Liver (tissue), 8 donors: ENCODE measurements at regions not wholly inside any gene's neighbourhood (a gene's known extent, or its start where the extent isn't known, plus 50 kb on each side); places are given as distances from the start of the nearest gene placed in this dataset.

Source experiments
- DNase-seq: peaks from one replicate; pipeline ENCODE4 v3.0.0-alpha.2; 2017; ENCODE audit warnings: low spot score
- H3K27ac ChIP-seq, 2 donors: one replicate each; pipeline ENCODE4 v1.7.0; 2013; ENCODE audit warnings: inconsistent platforms in 2 of 2, low read length in 2 of 2, control low read depth in 1 of 2, low read depth in 1 of 2, mild to moderate bottlenecking in 1 of 2
- H3K27me3 ChIP-seq, 4 donors: one replicate each; pipeline versions ENCODE4 v1.6.1 to v1.7.0; 2013; ENCODE audit warnings: low read length in 3 of 4, inconsistent platforms in 1 of 4, mild to moderate bottlenecking in 1 of 4, moderate library complexity in 1 of 4; ENCODE audit not compliant: control insufficient read depth in 4 of 4, insufficient read depth in 4 of 4
- H3K36me3 ChIP-seq, 4 donors: one replicate each; pipeline versions ENCODE4 v1.6.1 to v1.7.0; 2013; ENCODE audit warnings: low read length in 3 of 4, mild to moderate bottlenecking in 3 of 4, low read depth in 1 of 4, moderate library complexity in 1 of 4; ENCODE audit not compliant: control insufficient read depth in 4 of 4, insufficient read depth in 3 of 4
- H3K4me1 ChIP-seq, 4 donors: one replicate each; pipeline versions ENCODE4 v1.6.1 to v1.7.0; 2013; ENCODE audit warnings: low read length in 3 of 4, mild to moderate bottlenecking in 3 of 4, moderate library complexity in 1 of 4; ENCODE audit not compliant: control insufficient read depth in 4 of 4, insufficient read depth in 4 of 4
- H3K4me3 ChIP-seq, 3 donors: one replicate each; pipeline versions ENCODE4 v1.6.1 to v1.7.0; 2013; ENCODE audit warnings: low read length in 3 of 3, control low read depth in 1 of 3, low read depth in 1 of 3, mild to moderate bottlenecking in 1 of 3
- H3K9ac ChIP-seq, 2 donors: one replicate each; pipeline ENCODE4 v1.7.0; 2013; ENCODE audit warnings: low read length in 2 of 2, mild to moderate bottlenecking in 2 of 2, moderate library complexity in 2 of 2, control low read depth in 1 of 2, low read depth in 1 of 2
- H3K9me3 ChIP-seq, 4 donors: one replicate each; pipeline versions ENCODE4 v1.6.1 to v1.7.0; 2013; ENCODE audit warnings: low read length in 3 of 4; ENCODE audit not compliant: control insufficient read depth in 4 of 4
- ATF3 ChIP-seq: IDR thresholded peaks from 2 replicates; pipeline ENCODE4 v1.6.1; 2016; ENCODE audit warnings: antibody characterized with exemption
- CTCF ChIP-seq: fragments of 150-350 bp; IDR thresholded peaks from 2 replicates; pipeline ENCODE4 v1.5.1; 2017; ENCODE audit warnings: improper control_type of control experiment, low read depth, low read length; ENCODE audit not compliant: missing input control
- EGR1 ChIP-seq, 2 donors: IDR thresholded peaks; 2 replicates each; pipeline ENCODE4 v1.6.1; 2016 to 2018; ENCODE audit warnings: antibody characterized with exemption in 2 of 2, low read depth in 2 of 2
- FOXA1 ChIP-seq: IDR thresholded peaks from 2 replicates; pipeline ENCODE4 v1.6.1; 2016; ENCODE audit warnings: antibody characterized with exemption
- FOXA2 ChIP-seq: IDR thresholded peaks from 2 replicates; pipeline ENCODE4 v1.6.1; 2016; ENCODE audit warnings: antibody characterized with exemption
- GABPA ChIP-seq, 2 donors: IDR thresholded peaks in 1 of 2; conservative IDR thresholded peaks in 1 of 2; 2 replicates each; pipeline ENCODE4 v1.6.1; 2016; ENCODE audit warnings: antibody characterized with exemption in 2 of 2, mild to moderate bottlenecking in 1 of 2, moderate library complexity in 1 of 2
- HNF4A ChIP-seq, 2 donors: conservative IDR thresholded peaks; 2 replicates each; pipeline ENCODE4 v1.6.1; 2016; ENCODE audit warnings: antibody characterized with exemption in 2 of 2, mild to moderate bottlenecking in 2 of 2
- HNF4G ChIP-seq: IDR thresholded peaks from 2 replicates; pipeline ENCODE4 v1.6.1; 2016; ENCODE audit warnings: antibody characterized with exemption
- JUND ChIP-seq, 2 donors: IDR thresholded peaks; 2 replicates each; pipeline ENCODE4 v1.6.1; 2016; ENCODE audit warnings: antibody characterized with exemption in 2 of 2
- NR2F2 ChIP-seq: IDR thresholded peaks from 2 replicates; pipeline ENCODE4 v1.6.1; 2016; ENCODE audit warnings: antibody characterized with exemption
- RAD21 ChIP-seq, 2 donors: IDR thresholded peaks; 2 replicates each; pipeline ENCODE4 v1.6.1; 2016; ENCODE audit warnings: antibody characterized with exemption in 2 of 2, mild to moderate bottlenecking in 2 of 2
- REST ChIP-seq: IDR thresholded peaks from 2 replicates; pipeline ENCODE4 v1.6.1; 2016; ENCODE audit warnings: antibody characterized with exemption, mild to moderate bottlenecking
- RXRA ChIP-seq, 2 donors: IDR thresholded peaks; 2 replicates each; pipeline ENCODE4 v1.6.1; 2017 to 2018; ENCODE audit warnings: antibody characterized with exemption in 2 of 2, mild to moderate bottlenecking in 1 of 2
- SP1 ChIP-seq: IDR thresholded peaks from 2 replicates; pipeline ENCODE4 v1.6.1; 2018; ENCODE audit warnings: antibody characterized with exemption, mild to moderate bottlenecking
- TAF1 ChIP-seq: conservative IDR thresholded peaks from 2 replicates; pipeline ENCODE4 v1.6.1; 2016; ENCODE audit warnings: antibody characterized with exemption, mild to moderate bottlenecking
- YY1 ChIP-seq: IDR thresholded peaks from 2 replicates; pipeline ENCODE4 v1.6.1; 2016; ENCODE audit warnings: antibody characterized with exemption, mild to moderate bottlenecking
- WGBS: extraction: QIAGEN DNeasy Blood & Tissue Kit; methylation state at CpG from one replicate; pipeline ENCODE4 v1.1.7; 2013; 5-methylcytosine and 5-hydroxymethylcytosine counted together
- TF ChIP-seq, protein P1 (sequence below): IDR thresholded peaks from 2 replicates; pipeline ENCODE4 v1.6.1; 2016; ENCODE audit warnings: antibody characterized with exemption
- donor health status: healthy.
- donor health status: healthy.
- donor health status: healthy.
- donor health status: healthy.
- donor health status: healthy.

DNA sequence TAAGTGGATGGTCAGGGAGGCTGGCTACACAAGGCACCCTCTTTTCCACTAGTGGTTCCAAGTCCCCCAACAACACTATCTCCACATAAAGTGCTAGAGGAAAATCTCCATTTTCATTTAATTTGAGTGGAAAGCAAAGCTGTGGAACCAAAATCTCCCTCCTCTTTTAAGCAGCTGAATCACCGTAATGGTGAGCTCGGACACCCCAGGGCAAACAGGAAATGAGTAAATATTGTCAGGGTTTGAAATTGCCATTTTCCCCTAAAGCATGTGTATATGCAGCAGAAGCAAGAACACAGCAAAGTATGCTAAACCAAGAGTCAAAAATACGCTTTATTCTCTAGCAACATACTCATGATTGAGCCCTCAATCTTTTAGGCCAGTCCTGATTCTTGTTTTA is 143.7 kb downstream of the GPAM start:
- Histone ChIP-seq H3K4me3 (no peak overlapping the region), H3K36me3 (peaks cover 0 to 2% (median 0%) of the 10 kb centered on the region in 4 donors), H3K4me1 (no peaks in the 10 kb centered on the region), H3K27me3 (no peaks in the 10 kb centered on the region), H3K9ac (no peak overlapping the region), H3K9me3 (peaks cover 0 to 7% (median 0%) of the 10 kb centered on the region in 4 donors), H3K27ac (no peak overlapping the region)
- WGBS, result 90% methylated on average over 3 of the region's 3 CpGs
- DNase-seq, result no peak
- no peak for TF ChIP-seq RAD21 (IDR thresholded peaks at IDR 0.05)

DNA sequence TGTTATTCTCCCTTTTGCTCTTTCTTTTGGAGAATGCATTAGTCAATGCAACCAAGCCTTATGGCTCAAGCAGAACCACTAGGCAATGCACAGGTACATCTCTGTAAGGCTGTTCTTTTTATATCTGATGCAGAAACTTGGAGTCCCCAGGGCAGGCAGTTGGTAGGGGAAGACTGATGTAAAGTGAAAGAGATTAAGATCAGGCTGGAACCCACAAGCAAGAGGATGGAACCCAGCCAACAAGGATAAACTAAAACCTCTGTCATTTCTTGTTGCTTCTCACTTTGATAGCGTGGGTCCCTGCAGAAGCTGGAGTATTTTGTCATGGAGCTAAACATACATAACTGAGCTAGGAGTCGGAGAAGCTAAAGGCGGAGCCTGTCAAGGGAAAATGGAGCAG is 142.9 kb downstream of the GPAM start:
- Histone ChIP-seq H3K9ac (no peak overlapping the region), H3K4me3 (no peak overlapping the region), H3K36me3 (peaks cover 0 to 2% (median 0%) of the 10 kb centered on the region in 4 donors), H3K4me1 (no peaks in the 10 kb centered on the region), H3K9me3 (peaks cover 0 to under 1% (median 0%) of the 10 kb centered on the region in 4 donors), H3K27ac (no peak overlapping the region), H3K27me3 (no peaks in the 10 kb centered on the region)
- TF ChIP-seq NR2F2, result no peak
- TF ChIP-seq JUND (IDR thresholded peaks at IDR 0.05), result no peak
- no peak for DNase-seq
- 92% methylated on average over 3 of the region's 3 CpGs for WGBS

GRCh38 chr10:112045938-112046337 is 137.6 kb downstream of the GPAM start:
- Histone ChIP-seq H3K27me3 (no peaks in the 10 kb centered on the region), H3K9me3 (no peaks in the 10 kb centered on the region), H3K36me3 (no peaks in the 10 kb centered on the region), H3K4me3 (no peak overlapping the region), H3K9ac (no peak overlapping the region), H3K27ac (no peak overlapping the region), H3K4me1 (no peaks in the 10 kb centered on the region)
- TF ChIP-seq HNF4G, result no peak
- no peak for TF ChIP-seq SP1
- TF ChIP-seq RXRA (IDR thresholded peaks at IDR 0.05), result no peak
- no peak for TF ChIP-seq HNF4A (conservative IDR thresholded peaks at IDR 0.05)
- no peak for TF ChIP-seq FOXA1
- TF ChIP-seq ATF3, result no peak
- TF ChIP-seq TAF1, result no peak
- no peak for TF ChIP-seq EGR1 (IDR thresholded peaks at IDR 0.05; ENCODE audit: low read depth in 2 of 2)
- no peak for TF ChIP-seq NR2F2
- no peak for TF ChIP-seq JUND (IDR thresholded peaks at IDR 0.05)
- TF ChIP-seq FOXA2, result no peak
- no peak for TF ChIP-seq YY1
- no peak for DNase-seq
- 86% methylated on average over 3 of the region's 3 CpGs for WGBS

DNA sequence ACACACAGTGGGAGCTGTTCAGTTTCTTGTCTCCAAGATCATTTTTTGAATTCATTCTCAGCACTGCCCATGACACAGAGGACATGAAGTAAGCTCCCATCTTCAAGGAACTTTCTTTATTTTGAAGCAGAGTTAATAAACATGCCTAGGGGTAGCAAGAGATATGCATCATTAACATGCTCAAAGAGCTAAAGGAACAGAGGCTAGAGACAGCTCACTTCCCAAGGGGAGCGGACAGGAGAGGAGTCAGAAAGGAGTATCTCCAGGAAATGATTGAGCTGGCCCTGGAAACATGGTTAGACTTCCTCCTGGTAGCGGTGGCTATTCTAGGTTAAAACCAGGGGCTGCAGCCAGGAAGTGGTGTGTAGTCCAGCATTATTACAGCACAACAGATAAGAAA is 135.9 kb downstream of the GPAM start:
- WGBS, result 40% methylated on average over 2 of the region's 2 CpGs
- TF ChIP-seq GABPA (IDR thresholded peaks at IDR 0.05 in 1 of 2, conservative IDR thresholded peaks at IDR 0.05 in 1 of 2) (no peak), YY1 (no peak), SP1 (no peak), ATF3 (no peak), FOXA1 (no peak), NR2F2 (no peak), FOXA2 (no peak), CTCF (no peak), HNF4G (no peak), EGR1 (IDR thresholded peaks at IDR 0.05; ENCODE audit: low read depth in 2 of 2) (no peak), RAD21 (IDR thresholded peaks at IDR 0.05) (no peak), REST (no peak), HNF4A (conservative IDR thresholded peaks at IDR 0.05) (no peak), RXRA (IDR thresholded peaks at IDR 0.05) (no peak)
- TF ChIP-seq, protein P1, sequence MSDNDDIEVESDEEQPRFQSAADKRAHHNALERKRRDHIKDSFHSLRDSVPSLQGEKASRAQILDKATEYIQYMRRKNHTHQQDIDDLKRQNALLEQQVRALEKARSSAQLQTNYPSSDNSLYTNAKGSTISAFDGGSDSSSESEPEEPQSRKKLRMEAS, result no peak

More for the DNA sequence above, 135.9 kb downstream of the GPAM start:
- Histone ChIP-seq H3K9me3 (no peaks in the 10 kb centered on the region), H3K36me3 (no peaks in the 10 kb centered on the region), H3K4me3 (no peak overlapping the region), H3K4me1 (no peaks in the 10 kb centered on the region), H3K27me3 (no peaks in the 10 kb centered on the region), H3K27ac (no peak overlapping the region), H3K9ac (no peak overlapping the region)
- no peak for DNase-seq
